ENCODE measurements at regions not wholly inside any gene's neighbourhood (a gene's known extent, or its start where the extent isn't known, plus 50 kb on each side); places are given as distances from the start of the nearest gene placed in this dataset.
"Not testable (repeated sequence)": the region's sequence is repeated elsewhere in the genome, so short reads cannot be mapped to it uniquely, and the experiment has no call there.

GRCh38 chr7:142488036-142488633 lies 230.3 kb upstream of the PRSS58 start:
- Histone ChIP-seq H2AFZ (ENCODE audit: low read depth, low read length, poor library complexity, severe bottlenecking) (no peak overlapping the region), H3K27ac (ENCODE audit: low read depth, low read length) (no peak overlapping the region), H3K9me2 (ENCODE audit: insufficient read depth) (no peaks in the 10 kb centered on the region), H3K4me2 (ENCODE audit: low read length) (no peak overlapping the region), H3K9ac (ENCODE audit: low read length) (no peak overlapping the region), H3K27me3 (ENCODE audit: insufficient read depth, low read length) (no peaks in the 10 kb centered on the region), H3K4me3 (replicated peaks in 1 of 2; ENCODE audit: low read depth in 1 of 2, low read length in 2 of 2) (no peak overlapping the region), H3K79me2 (ENCODE audit: insufficient read depth, low read length) (no peaks in the 10 kb centered on the region), H3K36me3 (ENCODE audit: control insufficient read depth in 1 of 2, insufficient read depth in 2 of 2, low read length in 2 of 2) (no peaks in the 10 kb centered on the region), H4K20me1 (ENCODE audit: insufficient read depth) (no peaks in the 10 kb centered on the region), H3K9me3 (ENCODE audit: control insufficient read depth in 1 of 2, insufficient read depth in 1 of 2, low read depth in 1 of 2, low read length in 2 of 2) (no peaks in the 10 kb centered on the region), H3K4me1 (ENCODE audit: control insufficient read depth in 1 of 2, insufficient read depth in 2 of 2, low read length in 2 of 2) (peaks cover 0 to 3% of the 10 kb centered on the region in 2 experiments; a peak in 1 of 4 replicates)
- no peak for DNase-seq (ENCODE audit: low read depth, low spot score)
- CTCF ChIA-PET: interaction anchor here (1.3 to 1.9 kb wide), 2 partner anchors 8 kb away, joined by 3 to 6 read pairs; no protein-coding TSS in a partner anchor
- no peak for ATAC-seq
- POLR2A ChIA-PET: no interaction called here
- BruUV-seq (replicated peaks): no TSS peak
- TF ChIP-seq CBX3 (IDR thresholded peaks at IDR 0.05; ENCODE audit: low read depth) (no peak), POLR2A (IDR thresholded peaks at IDR 0.05; ENCODE audit: borderline replicate concordance, extremely low read depth, insufficient read depth, insufficient read length) (no peak), ATF3 (IDR thresholded peaks at IDR 0.05) (no peak), SP1 (IDR thresholded peaks at IDR 0.05; ENCODE audit: low read depth) (no peak), EZH2 (IDR thresholded peaks at IDR 0.05) (no peak), FOSL1 (IDR thresholded peaks at IDR 0.05; ENCODE audit: low read depth) (no peak), SIN3A (IDR thresholded peaks at IDR 0.05; ENCODE audit: low read depth) (no peak), ELF1 (IDR thresholded peaks at IDR 0.05; ENCODE audit: borderline replicate concordance, low read depth) (no peak), YY1 (IDR thresholded peaks at IDR 0.05; ENCODE audit: extremely low read depth, insufficient replicate concordance, low read depth, low read length) (no peak), EZH2phosphoT487 (IDR thresholded peaks at IDR 0.05; ENCODE audit: borderline replicate concordance) (no peak), CEBPB (IDR thresholded peaks at IDR 0.05; ENCODE audit: low read depth) (no peak)
- TF ChIP-seq, protein P1, sequence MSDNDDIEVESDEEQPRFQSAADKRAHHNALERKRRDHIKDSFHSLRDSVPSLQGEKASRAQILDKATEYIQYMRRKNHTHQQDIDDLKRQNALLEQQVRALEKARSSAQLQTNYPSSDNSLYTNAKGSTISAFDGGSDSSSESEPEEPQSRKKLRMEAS (IDR thresholded peaks at IDR 0.05): no peak
- intact Hi-C loops (cut with micrococcal nuclease): no loop called here
- RAD21 ChIA-PET (ENCODE audit: low non-redundant PET in 1 of 2, low total read pairs in 2 of 2, uncharacterized antibody in 2 of 2, unreplicated experiment in 2 of 2): no interaction called here

DNA sequence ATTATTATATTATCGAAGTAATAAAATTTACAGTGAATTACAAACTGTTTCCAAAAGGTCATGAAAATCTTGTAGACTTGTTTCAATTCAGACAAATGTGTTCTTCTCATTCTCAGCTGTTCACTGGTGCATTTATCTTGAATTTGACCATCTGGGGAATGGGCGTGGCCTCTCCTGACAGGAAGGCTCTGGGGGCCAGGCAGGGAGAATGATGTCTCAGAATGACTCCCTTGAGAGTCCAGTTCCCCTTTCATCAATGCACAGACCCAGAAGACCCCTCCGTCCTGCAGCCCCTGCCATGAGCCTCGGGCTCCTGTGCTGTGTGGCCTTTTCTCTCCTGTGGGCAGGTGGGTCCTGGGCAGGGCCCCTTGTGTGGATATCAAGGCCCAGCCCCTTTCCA lies 229.7 kb upstream of the PRSS58 start:
- H4K20me1 ChIP-seq (ENCODE audit: insufficient read depth); intact Hi-C loops (cut with micrococcal nuclease); H3K27ac ChIP-seq (ENCODE audit: low read depth, low read length); POLR2A ChIA-PET; H3K36me3 ChIP-seq (ENCODE audit: control insufficient read depth in 1 of 2, insufficient read depth in 2 of 2, low read length in 2 of 2); H3K9me3 ChIP-seq (ENCODE audit: control insufficient read depth in 1 of 2, insufficient read depth in 1 of 2, low read depth in 1 of 2, low read length in 2 of 2); ATAC-seq; H3K79me2 ChIP-seq (ENCODE audit: insufficient read depth, low read length); DNase-seq (ENCODE audit: low read depth, low spot score); H3K4me3 ChIP-seq (replicated peaks in 1 of 2; ENCODE audit: low read depth in 1 of 2, low read length in 2 of 2); H3K4me1 ChIP-seq (ENCODE audit: control insufficient read depth in 1 of 2, insufficient read depth in 2 of 2, low read length in 2 of 2); H3K9ac ChIP-seq (ENCODE audit: low read length); BruUV-seq (replicated peaks); H3K27me3 ChIP-seq (ENCODE audit: insufficient read depth, low read length); H2AFZ ChIP-seq (ENCODE audit: low read depth, low read length, poor library complexity, severe bottlenecking); RAD21 ChIA-PET (ENCODE audit: low non-redundant PET in 1 of 2, low total read pairs in 2 of 2, uncharacterized antibody in 2 of 2, unreplicated experiment in 2 of 2); H3K4me2 ChIP-seq (ENCODE audit: low read length); H3K9me2 ChIP-seq (ENCODE audit: insufficient read depth): not testable (repeated sequence)
- CTCF ChIA-PET: interaction anchor here (1.2 kb wide), 1 partner anchor 9 kb away, joined by 7 read pairs; no protein-coding TSS in a partner anchor

Measured in HCT116 (cell line).